SK-N-SH (cell line): ENCODE measurements at regions not wholly inside any gene's neighbourhood (a gene's known extent, or its start where the extent isn't known, plus 50 kb on each side); places are given as distances from the start of the nearest gene placed in this dataset.

ENCODE experiments used
- CTCF ChIA-PET: fragments of 300-600, 350-600 bp; formaldehyde crosslinking; extraction: SDS; loops from one replicate; lab custom pipeline; 2021; lab: Yijun Ruan, JAX
- POLR2A ChIA-PET: fragments of 350-600 bp; sonication (Branson Sonifier 250); formaldehyde crosslinking; extraction: SDS; loops from one replicate; lab custom pipeline; 2020; ENCODE audit warnings: antibody characterized with exemption, inconsistent platforms; lab: Yijun Ruan, JAX
- DNase-seq: peaks from one replicate; pipeline ENCODE4 v3.0.0; 2012
- H2AFZ ChIP-seq: fragments of 200-600 bp; sonication (generic); 2 replicates; pipeline ENCODE4 v1.8.1; 2016; ENCODE audit warnings: antibody characterized with exemption, mild to moderate bottlenecking, low read depth
- H3F3A ChIP-seq: fragments of 200-600 bp; sonication (generic); replicated peaks from 2 replicates; pipeline ENCODE3; 2016; ENCODE audit warnings: antibody characterized with exemption, mild to moderate bottlenecking; ENCODE audit not compliant: insufficient read depth
- H3K27ac ChIP-seq, 2 experiments: fragments of 200-500 bp in 1 of 2; fragments of 200-600 bp in 1 of 2; sonication (Bioruptor generic) in 1 of 2; sonication (generic), shearing (Covaris generic) in 1 of 2; 2 replicates each; pipeline versions ENCODE4 v1.5.1 to v1.6.1; 2014 to 2016; ENCODE audit warnings: low read depth in 2 of 2, inconsistent platforms in 1 of 2, low read length in 1 of 2, mild to moderate bottlenecking in 1 of 2, mixed read lengths in 1 of 2
- H3K27me3 ChIP-seq: fragments of 200-600 bp; sonication (generic), shearing (Covaris generic); 2 replicates; pipeline ENCODE4 v1.6.1; 2016; ENCODE audit warnings: mixed run types; ENCODE audit not compliant: insufficient read depth
- H3K36me3 ChIP-seq, 2 experiments: fragments of 200-500 bp in 1 of 2; fragments of 200-600 bp in 1 of 2; sonication (Bioruptor generic) in 1 of 2; sonication (generic) in 1 of 2; replicated peaks in 1 of 2; 2 replicates each; pipeline versions ENCODE3 to v1.5.1; 2014 to 2016; ENCODE audit warnings: low read length in 1 of 2, mild to moderate bottlenecking in 1 of 2; ENCODE audit not compliant: insufficient read depth in 2 of 2, control insufficient read depth in 1 of 2
- H3K4me1 ChIP-seq, 2 experiments: fragments of 200-500 bp in 1 of 2; fragments of 200-600 bp in 1 of 2; sonication (Bioruptor generic) in 1 of 2; sonication (generic), shearing (Covaris generic) in 1 of 2; 2 replicates each; pipeline versions ENCODE4 v1.5.1 to v1.6.1; 2014 to 2016; ENCODE audit warnings: low read depth in 1 of 2, low read length in 1 of 2, mixed run types in 1 of 2; ENCODE audit not compliant: insufficient read depth in 2 of 2, control insufficient read depth in 1 of 2
- H3K4me2 ChIP-seq: fragments of 200-600 bp; sonication (generic), shearing (Covaris generic); 2 replicates; pipeline ENCODE4 v1.6.1; 2017; ENCODE audit warnings: mixed run types
- H3K4me3 ChIP-seq, 2 experiments: fragments of 200-500 bp in 1 of 2; fragments of 200-600 bp in 1 of 2; sonication (Bioruptor generic) in 1 of 2; sonication (generic), shearing (Covaris generic) in 1 of 2; 2 replicates each; pipeline versions ENCODE4 v1.5.1 to v1.8.1; 2014 to 2016; ENCODE audit warnings: low read depth in 2 of 2, inconsistent platforms in 1 of 2, low read length in 1 of 2, mild to moderate bottlenecking in 1 of 2, mixed read lengths in 1 of 2, moderate library complexity in 1 of 2
- H3K79me2 ChIP-seq: fragments of 200-600 bp; sonication (generic); 2 replicates; pipeline ENCODE4 v1.8.1; 2017; ENCODE audit warnings: mild to moderate bottlenecking; ENCODE audit not compliant: insufficient read depth
- H3K9ac ChIP-seq: fragments of 200-600 bp; sonication (generic); 2 replicates; pipeline ENCODE4 v1.6.1; 2017; ENCODE audit warnings: mixed run types
- H3K9me2 ChIP-seq: fragments of 200-600 bp; sonication (generic); 2 replicates; pipeline ENCODE4 v1.6.1; 2017; ENCODE audit warnings: mixed run types
- H3K9me3 ChIP-seq: fragments of 200-600 bp; sonication (generic); 2 replicates; pipeline ENCODE4 v1.6.1; 2017; ENCODE audit warnings: mixed run types, mild to moderate bottlenecking, moderate library complexity
- H4K20me1 ChIP-seq: fragments of 200-600 bp; sonication (generic); 2 replicates; pipeline ENCODE4 v1.6.1; 2017; ENCODE audit warnings: mild to moderate bottlenecking, mixed run types; ENCODE audit not compliant: insufficient read depth
- CTCF ChIP-seq: fragments of 200-600 bp; sonication (generic); IDR thresholded peaks from 2 replicates; pipeline ENCODE4 v1.6.1; 2017; ENCODE audit warnings: antibody characterized with exemption, mild to moderate bottlenecking, moderate library complexity
- ELF1 ChIP-seq: IDR thresholded peaks from 2 replicates; pipeline ENCODE4 v1.4.0; 2012
- EP300 ChIP-seq, 2 experiments: IDR thresholded peaks; 2 replicates each; pipeline versions ENCODE4 v1.4.0 to v1.6.1; 2012; ENCODE audit warnings: borderline replicate concordance in 1 of 2, low read depth in 1 of 2, low read length in 1 of 2
- EZH2phosphoT487 ChIP-seq: fragments of 200-600 bp; sonication (generic); IDR thresholded peaks from 2 replicates; pipeline ENCODE4 v1.6.1; 2017; ENCODE audit warnings: low read depth, mixed run types, mild to moderate bottlenecking, antibody characterized with exemption, moderate library complexity, borderline replicate concordance
- GABPA ChIP-seq: IDR thresholded peaks from 2 replicates; pipeline ENCODE4 v1.4.0; 2012; ENCODE audit warnings: low read depth, mild to moderate bottlenecking
- GATA2 ChIP-seq: sonication (generic); formaldehyde crosslinking; IDR thresholded peaks from 2 replicates; pipeline ENCODE4 v1.5.0; 2020; ENCODE audit warnings: mild to moderate bottlenecking, missing genetic modification reagents
- IRF3 ChIP-seq: fragments of 150-350 bp; IDR thresholded peaks from 2 replicates; pipeline ENCODE4 v1.6.1; 2016; ENCODE audit warnings: mild to moderate bottlenecking, low read depth, low read length
- JUND ChIP-seq: IDR thresholded peaks from 2 replicates; pipeline ENCODE4 v1.4.0; 2012
- MXI1 ChIP-seq: IDR thresholded peaks from 2 replicates; pipeline ENCODE4 v1.6.1; 2012; ENCODE audit warnings: mild to moderate bottlenecking, low read depth, low read length, improper control_type of control experiment
- NFIC ChIP-seq: IDR thresholded peaks from 2 replicates; pipeline ENCODE4 v1.4.0; 2012; ENCODE audit warnings: borderline replicate concordance
- NRF1 ChIP-seq: IDR thresholded peaks from 2 replicates; pipeline ENCODE4 v1.6.1; 2012; ENCODE audit warnings: low read depth, mild to moderate bottlenecking, low read length
- RFX5 ChIP-seq: IDR thresholded peaks from 2 replicates; pipeline ENCODE4 v1.6.1; 2012; ENCODE audit warnings: mild to moderate bottlenecking, improper control_type of control experiment, low read length
- RXRA ChIP-seq: IDR thresholded peaks from 2 replicates; pipeline ENCODE4 v1.4.0; 2012; ENCODE audit warnings: low read depth, mild to moderate bottlenecking, borderline replicate concordance
- SMC3 ChIP-seq: IDR thresholded peaks from 2 replicates; pipeline ENCODE4 v1.6.1; 2012; ENCODE audit warnings: low read depth, low read length, improper control_type of control experiment
- TAF1 ChIP-seq: IDR thresholded peaks from 2 replicates; pipeline ENCODE4 v1.6.1; 2012; ENCODE audit warnings: low read depth, mild to moderate bottlenecking, low read length, moderate library complexity, borderline replicate concordance
- TEAD4 ChIP-seq: IDR thresholded peaks from 2 replicates; pipeline ENCODE4 v1.4.0; 2012; ENCODE audit warnings: mild to moderate bottlenecking, borderline replicate concordance; ENCODE audit not compliant: insufficient read depth
- YY1 ChIP-seq: IDR thresholded peaks from 2 replicates; pipeline ENCODE4 v1.4.0; 2012; ENCODE audit warnings: low read depth, mild to moderate bottlenecking
- WGBS: methylation state at CpG from one replicate; pipeline ENCODE4 v1.1.6; 2017; ENCODE audit warnings: low lambda C conversion rate; 5-methylcytosine and 5-hydroxymethylcytosine counted together
- TF ChIP-seq, protein P1 (sequence below): IDR thresholded peaks from 2 replicates; pipeline ENCODE4 v1.4.0; 2012; ENCODE audit warnings: low read depth
- TF ChIP-seq, protein P2 (sequence below): IDR thresholded peaks from 2 replicates; pipeline ENCODE4 v1.4.0; 2012; ENCODE audit warnings: low read depth, borderline replicate concordance
- TF ChIP-seq, protein P3 (sequence below): IDR thresholded peaks from 2 replicates; pipeline ENCODE4; 2012

DNA sequence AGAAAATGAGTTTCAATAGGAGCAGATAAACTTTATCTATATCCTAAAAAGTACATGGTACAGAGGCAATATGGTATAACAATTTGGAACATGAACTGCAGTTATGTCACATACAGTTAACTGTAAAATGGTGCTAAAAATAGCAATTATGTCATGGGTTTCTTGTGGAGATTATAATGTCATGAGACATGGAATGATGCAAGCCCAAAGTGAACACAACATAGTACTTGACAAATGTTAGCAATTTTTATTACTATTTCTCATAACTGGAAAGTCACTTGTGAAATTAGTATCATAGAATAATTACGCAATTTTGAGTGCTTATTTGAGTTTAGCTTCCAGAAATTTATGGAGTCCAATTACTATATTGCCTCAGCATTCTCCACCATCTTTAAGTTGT, 1263.4 kb downstream of the DSC3 start:
- no peaks in the 10 kb centered on the region for H3K36me3 ChIP-seq
- H3K4me1 ChIP-seq, result no peaks in the 10 kb centered on the region
- no peak overlapping the region for H3K4me3 ChIP-seq
- TF ChIP-seq ELF1, result no peak
- no peak for TF ChIP-seq NFIC
- TF ChIP-seq, protein P1, sequence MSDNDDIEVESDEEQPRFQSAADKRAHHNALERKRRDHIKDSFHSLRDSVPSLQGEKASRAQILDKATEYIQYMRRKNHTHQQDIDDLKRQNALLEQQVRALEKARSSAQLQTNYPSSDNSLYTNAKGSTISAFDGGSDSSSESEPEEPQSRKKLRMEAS, result no peak
- no peak for TF ChIP-seq TEAD4
- TF ChIP-seq CTCF, result no peak
- no peak for TF ChIP-seq IRF3
- no peak for TF ChIP-seq MXI1
- TF ChIP-seq RFX5, result no peak
- no peak for TF ChIP-seq RXRA
- TF ChIP-seq SMC3, result no peak
- TF ChIP-seq GABPA, result no peak
- TF ChIP-seq JUND, result no peak
- no peak for TF ChIP-seq YY1
- no peak for TF ChIP-seq EP300 (IDR thresholded peaks at IDR 0.05; ENCODE audit: borderline replicate concordance in 1 of 2, low read depth in 1 of 2, low read length in 1 of 2)
- TF ChIP-seq EZH2phosphoT487, result no peak
- TF ChIP-seq, protein P2, sequence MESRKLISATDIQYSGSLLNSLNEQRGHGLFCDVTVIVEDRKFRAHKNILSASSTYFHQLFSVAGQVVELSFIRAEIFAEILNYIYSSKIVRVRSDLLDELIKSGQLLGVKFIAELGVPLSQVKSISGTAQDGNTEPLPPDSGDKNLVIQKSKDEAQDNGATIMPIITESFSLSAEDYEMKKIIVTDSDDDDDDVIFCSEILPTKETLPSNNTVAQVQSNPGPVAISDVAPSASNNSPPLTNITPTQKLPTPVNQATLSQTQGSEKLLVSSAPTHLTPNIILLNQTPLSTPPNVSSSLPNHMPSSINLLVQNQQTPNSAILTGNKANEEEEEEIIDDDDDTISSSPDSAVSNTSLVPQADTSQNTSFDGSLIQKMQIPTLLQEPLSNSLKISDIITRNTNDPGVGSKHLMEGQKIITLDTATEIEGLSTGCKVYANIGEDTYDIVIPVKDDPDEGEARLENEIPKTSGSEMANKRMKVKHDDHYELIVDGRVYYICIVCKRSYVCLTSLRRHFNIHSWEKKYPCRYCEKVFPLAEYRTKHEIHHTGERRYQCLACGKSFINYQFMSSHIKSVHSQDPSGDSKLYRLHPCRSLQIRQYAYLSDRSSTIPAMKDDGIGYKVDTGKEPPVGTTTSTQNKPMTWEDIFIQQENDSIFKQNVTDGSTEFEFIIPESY, result no peak
- no peak for TF ChIP-seq TAF1
- TF ChIP-seq GATA2 (CRISPR knock-in tag), result no peak
- TF ChIP-seq, protein P3, sequence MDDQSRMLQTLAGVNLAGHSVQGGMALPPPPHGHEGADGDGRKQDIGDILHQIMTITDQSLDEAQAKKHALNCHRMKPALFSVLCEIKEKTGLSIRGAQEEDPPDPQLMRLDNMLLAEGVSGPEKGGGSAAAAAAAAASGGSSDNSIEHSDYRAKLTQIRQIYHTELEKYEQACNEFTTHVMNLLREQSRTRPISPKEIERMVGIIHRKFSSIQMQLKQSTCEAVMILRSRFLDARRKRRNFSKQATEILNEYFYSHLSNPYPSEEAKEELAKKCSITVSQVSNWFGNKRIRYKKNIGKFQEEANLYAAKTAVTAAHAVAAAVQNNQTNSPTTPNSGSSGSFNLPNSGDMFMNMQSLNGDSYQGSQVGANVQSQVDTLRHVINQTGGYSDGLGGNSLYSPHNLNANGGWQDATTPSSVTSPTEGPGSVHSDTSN, result no peak
- TF ChIP-seq NRF1, result no peak
- no peaks in the 10 kb centered on the region for H4K20me1 ChIP-seq
- ChIA-PET POLR2A (no interaction called here), CTCF (no interaction called here)
- no peak overlapping the region for H3K27ac ChIP-seq
- no peaks in the 10 kb centered on the region for H3K9me2 ChIP-seq
- no peaks in the 10 kb centered on the region for H3K27me3 ChIP-seq
- no peak for DNase-seq
- 62% methylated on average over 1 of the region's 1 CpG for WGBS
- H2AFZ ChIP-seq, result no peak overlapping the region
- no peaks in the 10 kb centered on the region for H3K9me3 ChIP-seq
- H3K4me2 ChIP-seq, result no peak overlapping the region
- H3K9ac ChIP-seq, result no peak overlapping the region
- H3F3A ChIP-seq, result no peaks in the 10 kb centered on the region
- H3K79me2 ChIP-seq, result no peaks in the 10 kb centered on the region
